NCI-H2171 (cell line): ENCODE measurements at regions not wholly inside any gene's neighbourhood (a gene's known extent, or its start where the extent isn't known, plus 50 kb on each side); places are given as distances from the start of the nearest gene placed in this dataset.

Experiments
- DNase-seq: peaks from one replicate; lab custom pipeline; 2025; lab: John Stamatoyannopoulos, UW

DNA sequence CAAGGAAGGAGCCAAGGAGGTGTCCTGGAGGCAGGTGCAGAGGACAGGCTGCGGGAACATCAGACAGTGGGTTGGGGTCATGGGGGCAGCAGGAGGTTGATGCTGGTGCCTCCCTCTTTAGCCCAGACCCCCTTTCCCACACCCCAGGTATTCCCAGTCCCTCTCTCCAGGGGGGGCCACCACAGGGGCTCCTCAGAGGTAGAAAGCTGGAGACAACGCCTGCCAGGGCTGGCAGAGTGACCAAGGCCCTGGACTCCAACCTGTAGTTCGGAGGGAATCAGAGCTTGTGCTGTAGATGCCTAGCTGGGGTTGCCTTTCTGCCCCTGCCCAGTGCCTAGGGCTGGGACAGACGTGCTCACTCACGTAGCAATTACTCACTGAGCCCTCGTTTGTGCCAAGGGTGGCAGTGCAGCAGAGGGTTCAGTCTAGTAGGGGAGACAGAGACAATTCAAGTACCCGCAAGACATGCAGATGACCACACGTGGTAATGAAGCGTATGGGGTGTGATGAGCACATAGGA is 148.2 kb downstream of the PTPRU start:
- DNase-seq, result no peak

- DNase-seq, result no peak
Measured at GRCh38 chr1:29383746-29384371, 147.5 kb downstream of the PTPRU start.

DNA sequence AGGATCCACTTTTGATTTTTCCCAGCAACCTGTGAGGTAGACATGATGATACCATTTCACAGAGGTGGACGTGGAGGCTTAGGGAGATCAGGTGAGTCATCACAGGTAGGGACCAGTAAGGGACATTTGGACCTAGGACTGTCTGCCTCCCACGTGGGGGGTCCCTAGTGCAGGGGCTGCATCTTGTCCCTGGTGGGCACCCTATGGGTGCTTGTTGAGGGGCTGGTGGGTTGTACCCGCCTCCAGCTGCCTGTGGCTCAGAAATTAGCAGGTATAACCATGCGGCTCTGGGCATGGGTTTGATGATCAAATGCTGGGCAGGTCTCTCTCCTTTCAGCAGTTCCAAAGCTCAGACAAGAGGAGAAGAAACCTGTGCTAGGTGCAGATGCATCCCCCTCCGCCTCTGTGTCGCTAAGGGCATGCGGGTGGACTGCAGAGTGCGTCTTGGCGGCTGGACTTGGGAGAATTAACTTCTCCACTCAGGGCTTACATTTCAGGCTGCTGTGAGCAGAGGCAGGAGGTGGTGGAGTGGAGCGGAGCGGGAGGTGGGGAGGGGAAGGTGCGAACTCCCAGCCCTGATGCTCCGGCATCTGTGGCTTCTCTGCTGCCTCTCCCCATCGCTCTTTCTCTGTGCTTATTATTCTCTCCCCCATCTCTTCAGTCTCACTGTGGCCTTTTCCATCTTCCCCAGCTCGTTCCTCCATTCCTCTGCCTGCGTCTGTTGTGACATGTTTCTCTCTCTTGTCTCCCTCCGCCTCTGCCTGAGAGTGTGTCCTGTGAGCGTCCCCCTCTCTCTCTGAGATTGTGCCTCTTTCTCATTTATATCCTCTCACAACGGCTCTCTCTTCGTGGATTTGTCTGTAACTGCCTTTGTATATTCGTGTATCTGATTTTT is 146.8 kb downstream of the PTPRU start:
- DNase-seq, result no peak

DNA sequence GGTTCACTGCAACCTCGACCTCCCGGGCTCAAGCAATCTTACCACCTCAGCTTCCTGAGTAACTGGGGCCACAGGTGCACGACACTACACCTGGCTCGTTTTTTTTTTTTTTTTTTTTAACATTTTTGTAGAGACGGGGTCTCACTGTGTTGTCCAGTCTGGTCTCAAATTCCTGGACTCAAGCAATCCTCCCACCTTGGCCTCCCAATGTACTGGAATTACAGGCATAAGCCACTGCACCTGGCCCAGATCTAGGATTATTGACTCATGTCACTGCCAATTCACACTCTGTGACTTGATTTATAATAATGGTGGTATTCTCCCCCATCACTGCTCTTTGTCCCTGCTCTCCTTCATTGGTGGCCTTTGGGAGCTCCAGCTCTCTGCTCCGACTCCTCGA is 145.1 kb downstream of the PTPRU start:
- no peak for DNase-seq

- DNase-seq, result no peak
Measured at GRCh38 chr1:29380532-29380931, 144.2 kb downstream of the PTPRU start.

DNA sequence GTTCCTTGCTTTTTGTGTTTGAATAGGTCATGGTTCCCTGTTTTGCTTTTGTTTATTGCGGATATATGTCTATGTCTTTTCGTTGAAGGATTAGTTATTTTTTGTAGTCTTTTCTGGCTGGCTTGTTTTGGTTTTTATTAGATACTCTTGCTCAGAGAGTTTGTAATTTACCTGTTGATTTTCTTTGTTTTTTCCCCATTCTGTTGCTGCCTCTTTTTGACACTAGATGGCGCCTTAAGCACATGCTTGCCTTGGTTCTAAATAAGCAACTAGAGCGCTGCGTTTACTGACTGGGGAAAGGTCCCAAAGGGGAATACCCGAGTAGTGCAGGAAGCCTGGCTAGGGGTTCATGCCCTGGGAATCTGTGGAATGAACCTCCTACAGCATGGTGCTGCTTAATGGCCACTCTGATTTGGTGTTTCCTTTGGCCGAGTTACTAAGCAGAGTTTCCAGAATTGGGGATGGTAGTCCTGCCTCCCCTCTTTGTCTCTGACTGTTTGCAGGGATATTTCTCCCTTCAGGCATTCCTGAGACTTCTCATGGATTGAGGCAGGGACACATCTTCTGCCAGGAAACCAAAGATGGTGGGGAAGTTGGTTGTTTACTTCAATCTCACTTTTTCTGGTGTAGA is 143.2 kb downstream of the PTPRU start:
- DNase-seq, result peak; percentile 84
